Chondrocyte (in vitro differentiated cells): ENCODE measurements at regions not wholly inside any gene's neighbourhood (a gene's known extent, or its start where the extent isn't known, plus 50 kb on each side); places are given as distances from the start of the nearest gene placed in this dataset.
"Not testable (repeated sequence)": the region's sequence is repeated elsewhere in the genome, so short reads cannot be mapped to it uniquely, and the experiment has no call there.

ENCODE experiments used
- DNase-seq: peaks from one replicate; pipeline ENCODE4 v3.0.0; 2021; ENCODE audit warnings: mixed read lengths, low spot score
- H3K27ac Mint-ChIP-seq: one replicate; pipeline ENCODE4 v1.8.0; 2021; ENCODE audit warnings: mild to moderate bottlenecking, moderate library complexity, mixed read lengths; ENCODE audit not compliant: unreplicated experiment
- H3K27me3 Mint-ChIP-seq: 2 replicates; pipeline ENCODE4 v1.8.0; 2021; ENCODE audit warnings: low read depth, mixed read lengths
- H3K36me3 Mint-ChIP-seq: 2 replicates; pipeline ENCODE4 v1.8.0; 2021; ENCODE audit warnings: low read depth, mixed read lengths
- H3K4me1 Mint-ChIP-seq: 2 replicates; pipeline ENCODE4 v1.8.0; 2021; ENCODE audit warnings: low read depth, mild to moderate bottlenecking, mixed read lengths
- H3K4me3 Mint-ChIP-seq: one replicate; pipeline ENCODE4 v1.8.0; 2021; ENCODE audit warnings: mild to moderate bottlenecking, moderate library complexity, mixed read lengths; ENCODE audit not compliant: unreplicated experiment
- H3K9me3 Mint-ChIP-seq: 2 replicates; pipeline ENCODE4 v1.8.0; 2021; ENCODE audit warnings: low read depth, mixed read lengths
- TF ChIP-seq, protein P1 (sequence below): fragments of 200-600 bp; sonication (generic); IDR thresholded peaks from 2 replicates; pipeline ENCODE4 v1.5.0; 2021; ENCODE audit warnings: antibody characterized with exemption, mild to moderate bottlenecking, moderate library complexity

DNA sequence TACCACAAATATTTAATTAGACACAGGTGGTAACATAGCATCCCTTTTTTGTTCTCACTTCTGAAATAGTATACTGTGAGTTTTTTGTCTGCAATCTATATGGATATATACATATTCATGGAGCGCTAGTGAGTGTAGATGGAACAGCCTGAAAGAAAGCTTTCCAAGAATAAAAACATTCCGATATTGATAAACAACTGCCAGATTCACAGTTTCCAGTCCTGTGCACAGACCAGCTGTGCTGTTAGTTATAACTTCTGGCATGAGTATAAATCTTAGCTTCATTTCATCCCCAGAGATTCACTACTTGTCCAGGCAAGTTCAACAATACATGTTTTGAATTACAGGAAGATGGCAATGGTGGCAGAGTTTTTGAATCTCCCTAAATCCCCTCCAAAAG lies 467.1 kb upstream of the STEAP1 start:
- Mint-ChIP-seq H3K27ac (no peak overlapping the region), H3K4me1 (no peaks in the 10 kb centered on the region), H3K9me3 (no peaks in the 10 kb centered on the region), H3K27me3 (no peaks in the 10 kb centered on the region), H3K4me3 (no peak overlapping the region), H3K36me3 (no peaks in the 10 kb centered on the region)
- TF ChIP-seq, protein P1, sequence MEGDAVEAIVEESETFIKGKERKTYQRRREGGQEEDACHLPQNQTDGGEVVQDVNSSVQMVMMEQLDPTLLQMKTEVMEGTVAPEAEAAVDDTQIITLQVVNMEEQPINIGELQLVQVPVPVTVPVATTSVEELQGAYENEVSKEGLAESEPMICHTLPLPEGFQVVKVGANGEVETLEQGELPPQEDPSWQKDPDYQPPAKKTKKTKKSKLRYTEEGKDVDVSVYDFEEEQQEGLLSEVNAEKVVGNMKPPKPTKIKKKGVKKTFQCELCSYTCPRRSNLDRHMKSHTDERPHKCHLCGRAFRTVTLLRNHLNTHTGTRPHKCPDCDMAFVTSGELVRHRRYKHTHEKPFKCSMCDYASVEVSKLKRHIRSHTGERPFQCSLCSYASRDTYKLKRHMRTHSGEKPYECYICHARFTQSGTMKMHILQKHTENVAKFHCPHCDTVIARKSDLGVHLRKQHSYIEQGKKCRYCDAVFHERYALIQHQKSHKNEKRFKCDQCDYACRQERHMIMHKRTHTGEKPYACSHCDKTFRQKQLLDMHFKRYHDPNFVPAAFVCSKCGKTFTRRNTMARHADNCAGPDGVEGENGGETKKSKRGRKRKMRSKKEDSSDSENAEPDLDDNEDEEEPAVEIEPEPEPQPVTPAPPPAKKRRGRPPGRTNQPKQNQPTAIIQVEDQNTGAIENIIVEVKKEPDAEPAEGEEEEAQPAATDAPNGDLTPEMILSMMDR = no peak
- DNase-seq = no peak

DNA sequence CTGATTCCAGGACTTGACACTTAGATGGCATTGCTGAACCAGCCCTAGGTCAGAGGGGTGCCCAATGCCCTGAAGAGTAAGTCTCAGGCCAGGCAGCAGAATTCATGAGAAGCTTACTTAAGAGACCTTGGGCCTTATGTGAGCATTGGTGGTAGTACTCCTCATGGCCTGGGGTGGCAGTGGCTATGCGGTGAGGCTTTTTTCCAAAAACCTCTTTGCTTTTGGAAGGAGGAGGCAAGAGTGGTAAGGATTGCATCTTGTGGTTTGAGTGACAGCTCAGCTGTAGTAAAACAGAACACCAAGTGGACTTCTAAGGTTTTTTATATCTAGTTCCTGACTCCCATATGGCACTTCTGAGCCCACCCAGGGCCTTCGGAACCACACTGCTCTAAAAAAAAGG lies 459.0 kb upstream of the STEAP1 start:
- H3K9me3 Mint-ChIP-seq = peaks cover 51% of the 10 kb centered on the region
- H3K4me3 Mint-ChIP-seq = no peak overlapping the region
- no peaks in the 10 kb centered on the region for H3K36me3 Mint-ChIP-seq
- no peak for DNase-seq
- H3K27me3 Mint-ChIP-seq = no peaks in the 10 kb centered on the region
- no peaks in the 10 kb centered on the region for H3K4me1 Mint-ChIP-seq
- no peak overlapping the region for H3K27ac Mint-ChIP-seq
- TF ChIP-seq, protein P1 = no peak

DNA sequence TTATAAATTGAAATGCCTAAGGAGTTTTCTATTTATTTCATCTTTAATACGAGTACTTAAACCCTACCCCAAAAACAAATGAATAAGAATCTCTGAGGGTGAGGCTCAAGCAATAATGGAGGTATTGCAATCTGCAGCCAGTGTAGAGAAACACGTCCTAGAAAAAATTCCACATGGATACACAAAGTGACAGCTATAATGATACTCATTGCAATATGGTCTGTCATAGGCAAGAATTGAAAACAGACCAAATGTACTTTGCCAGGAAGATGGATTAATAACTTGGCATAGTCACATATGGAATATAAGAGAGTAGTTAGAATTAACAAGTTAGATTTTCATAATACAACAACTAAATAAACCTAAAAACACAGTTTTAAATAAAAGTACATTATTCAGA lies 440.1 kb upstream of the STEAP1 start:
- no peaks in the 10 kb centered on the region for H3K36me3 Mint-ChIP-seq
- no peak for DNase-seq
- no peak overlapping the region for H3K27ac Mint-ChIP-seq
- TF ChIP-seq, protein P1 = no peak
- H3K4me3 Mint-ChIP-seq = no peak overlapping the region
- H3K4me1 Mint-ChIP-seq = no peaks in the 10 kb centered on the region
- H3K9me3 Mint-ChIP-seq = no peaks in the 10 kb centered on the region
- H3K27me3 Mint-ChIP-seq = no peaks in the 10 kb centered on the region

DNA sequence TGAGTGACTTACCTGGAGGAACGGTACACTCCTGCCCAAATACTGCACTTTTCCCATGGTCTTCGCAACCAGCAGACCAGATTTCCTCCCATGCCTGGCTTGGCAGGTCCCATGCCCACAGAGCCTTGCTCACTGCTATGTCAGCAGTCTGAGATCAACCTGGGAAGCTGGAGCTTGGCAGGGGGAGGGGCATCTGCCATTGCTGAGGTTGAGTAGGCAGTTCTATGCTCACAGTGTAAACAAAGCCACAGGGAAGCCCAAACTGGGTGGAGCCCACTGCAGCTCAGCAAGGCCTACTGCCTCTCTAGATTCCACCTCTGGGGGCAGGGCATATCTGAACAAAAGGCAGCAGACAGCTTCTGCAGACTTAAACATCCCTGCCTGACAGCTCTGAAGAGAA lies 435.3 kb upstream of the STEAP1 start:
- H3K9me3 Mint-ChIP-seq, DNase-seq, H3K4me3 Mint-ChIP-seq, H3K27me3 Mint-ChIP-seq, H3K4me1 Mint-ChIP-seq, H3K36me3 Mint-ChIP-seq, H3K27ac Mint-ChIP-seq: not testable (repeated sequence)

DNA sequence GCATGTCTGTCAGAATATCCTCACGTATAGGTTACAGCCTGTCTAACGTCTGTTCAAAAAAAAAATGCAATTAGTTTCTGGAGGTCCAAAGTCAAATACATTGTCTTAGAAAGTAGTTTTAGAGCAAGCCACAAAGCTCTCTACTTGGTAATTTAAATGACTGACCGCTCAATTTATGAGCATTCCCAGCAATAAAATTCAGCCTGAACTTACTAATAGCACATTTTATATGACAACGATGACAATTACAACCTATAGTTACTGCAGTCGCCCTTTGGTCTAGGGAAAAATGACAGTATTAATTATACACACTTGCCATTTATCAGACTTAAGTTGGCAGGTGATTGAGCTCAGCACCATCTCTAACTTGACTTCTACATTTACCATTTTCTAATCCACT lies 425.8 kb upstream of the STEAP1 start:
- no peaks in the 10 kb centered on the region for H3K36me3 Mint-ChIP-seq
- H3K4me3 Mint-ChIP-seq = no peak overlapping the region
- no peaks in the 10 kb centered on the region for H3K9me3 Mint-ChIP-seq
- no peak for DNase-seq
- no peak overlapping the region for H3K27ac Mint-ChIP-seq
- no peaks in the 10 kb centered on the region for H3K4me1 Mint-ChIP-seq
- peaks cover 8% of the 10 kb centered on the region for H3K27me3 Mint-ChIP-seq
- TF ChIP-seq, protein P1 = no peak

DNA sequence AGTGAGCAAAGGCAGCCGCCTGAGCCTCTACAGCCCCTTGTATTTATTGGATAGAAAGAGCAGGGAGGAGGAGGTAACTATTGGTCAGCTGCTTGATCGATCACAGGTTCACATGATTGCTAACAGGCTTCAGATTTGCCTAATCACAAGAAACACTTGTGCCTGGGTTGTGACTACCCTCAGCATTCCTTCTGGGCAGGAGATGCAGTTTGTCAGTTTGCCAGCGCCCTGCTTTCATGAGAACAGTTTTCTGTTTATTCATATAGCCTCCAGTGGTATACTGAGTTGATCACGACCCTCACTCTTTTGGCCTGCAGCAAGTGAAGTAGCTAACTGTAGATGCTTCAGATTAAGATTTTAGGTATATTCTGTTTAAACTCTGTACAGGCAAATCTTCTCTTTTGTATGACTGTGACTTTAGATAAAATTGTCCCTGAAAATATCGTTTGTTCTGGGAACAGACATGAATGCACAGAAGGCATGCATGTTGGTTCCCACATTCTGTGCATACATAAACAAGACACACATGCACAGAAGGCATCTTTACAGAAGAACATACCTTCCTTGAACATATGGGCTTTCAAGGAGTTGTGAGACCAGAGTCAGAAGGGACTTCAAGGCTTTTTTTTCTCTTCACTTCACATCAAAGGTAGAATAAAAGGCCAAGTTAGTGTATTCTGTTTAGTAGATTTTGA lies 422.4 kb upstream of the STEAP1 start:
- Mint-ChIP-seq H3K4me1 (no peaks in the 10 kb centered on the region), H3K4me3 (no peak overlapping the region), H3K27me3 (peaks cover 4% of the 10 kb centered on the region), H3K27ac (no peak overlapping the region), H3K9me3 (peaks cover 3% of the 10 kb centered on the region), H3K36me3 (no peaks in the 10 kb centered on the region)
- TF ChIP-seq, protein P1 = no peak
- DNase-seq = no peak
